ENCODE measurements at regions not wholly inside any gene's neighbourhood (a gene's known extent, or its start where the extent isn't known, plus 50 kb on each side); places are given as distances from the start of the nearest gene placed in this dataset.

- no peak for TF ChIP-seq POLR2AphosphoS5 (IDR thresholded peaks at IDR 0.05; ENCODE audit: low read depth, low read length)
- no peak for TF ChIP-seq TAF1 (IDR thresholded peaks at IDR 0.05; ENCODE audit: borderline replicate concordance, insufficient read depth, low read length)
- TF ChIP-seq SIN3A (IDR thresholded peaks at IDR 0.05; ENCODE audit: borderline replicate concordance, insufficient read depth, low read length), result no peak
- no peak for TF ChIP-seq FOXP2 (optimal IDR thresholded peaks at IDR 0.05; ENCODE audit: borderline replicate concordance, extremely low read depth, extremely low read length, insufficient read depth)
- TF ChIP-seq, protein P1, sequence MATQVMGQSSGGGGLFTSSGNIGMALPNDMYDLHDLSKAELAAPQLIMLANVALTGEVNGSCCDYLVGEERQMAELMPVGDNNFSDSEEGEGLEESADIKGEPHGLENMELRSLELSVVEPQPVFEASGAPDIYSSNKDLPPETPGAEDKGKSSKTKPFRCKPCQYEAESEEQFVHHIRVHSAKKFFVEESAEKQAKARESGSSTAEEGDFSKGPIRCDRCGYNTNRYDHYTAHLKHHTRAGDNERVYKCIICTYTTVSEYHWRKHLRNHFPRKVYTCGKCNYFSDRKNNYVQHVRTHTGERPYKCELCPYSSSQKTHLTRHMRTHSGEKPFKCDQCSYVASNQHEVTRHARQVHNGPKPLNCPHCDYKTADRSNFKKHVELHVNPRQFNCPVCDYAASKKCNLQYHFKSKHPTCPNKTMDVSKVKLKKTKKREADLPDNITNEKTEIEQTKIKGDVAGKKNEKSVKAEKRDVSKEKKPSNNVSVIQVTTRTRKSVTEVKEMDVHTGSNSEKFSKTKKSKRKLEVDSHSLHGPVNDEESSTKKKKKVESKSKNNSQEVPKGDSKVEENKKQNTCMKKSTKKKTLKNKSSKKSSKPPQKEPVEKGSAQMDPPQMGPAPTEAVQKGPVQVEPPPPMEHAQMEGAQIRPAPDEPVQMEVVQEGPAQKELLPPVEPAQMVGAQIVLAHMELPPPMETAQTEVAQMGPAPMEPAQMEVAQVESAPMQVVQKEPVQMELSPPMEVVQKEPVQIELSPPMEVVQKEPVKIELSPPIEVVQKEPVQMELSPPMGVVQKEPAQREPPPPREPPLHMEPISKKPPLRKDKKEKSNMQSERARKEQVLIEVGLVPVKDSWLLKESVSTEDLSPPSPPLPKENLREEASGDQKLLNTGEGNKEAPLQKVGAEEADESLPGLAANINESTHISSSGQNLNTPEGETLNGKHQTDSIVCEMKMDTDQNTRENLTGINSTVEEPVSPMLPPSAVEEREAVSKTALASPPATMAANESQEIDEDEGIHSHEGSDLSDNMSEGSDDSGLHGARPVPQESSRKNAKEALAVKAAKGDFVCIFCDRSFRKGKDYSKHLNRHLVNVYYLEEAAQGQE (IDR thresholded peaks at IDR 0.05; ENCODE audit: insufficient read depth in 1 of 2, low read depth in 2 of 2, low read length in 2 of 2), result no peak
Measured at GRCh38 chr12:131276501-131277185, 322.9 kb downstream of the ADGRD1 start.

Data from PFSK-1 (cell line).